Stimulated activated CD8-positive, alpha-beta memory T cell treated with anti-CD3 and anti-CD28 coated beads, Interleukin-15, amount 100 ng/mL, for 48 hours (primary cell): ENCODE measurements at regions not wholly inside any gene's neighbourhood (a gene's known extent, or its start where the extent isn't known, plus 50 kb on each side); places are given as distances from the start of the nearest gene placed in this dataset.
"Not testable (repeated sequence)": the region's sequence is repeated elsewhere in the genome, so short reads cannot be mapped to it uniquely, and the experiment has no call there.

ENCODE experiments used
- DNase-seq, 2 donors: peaks; one replicate each; pipeline ENCODE4 v3.0.0-alpha.2; 2020; ENCODE audit warnings: low read depth in 2 of 2

DNA sequence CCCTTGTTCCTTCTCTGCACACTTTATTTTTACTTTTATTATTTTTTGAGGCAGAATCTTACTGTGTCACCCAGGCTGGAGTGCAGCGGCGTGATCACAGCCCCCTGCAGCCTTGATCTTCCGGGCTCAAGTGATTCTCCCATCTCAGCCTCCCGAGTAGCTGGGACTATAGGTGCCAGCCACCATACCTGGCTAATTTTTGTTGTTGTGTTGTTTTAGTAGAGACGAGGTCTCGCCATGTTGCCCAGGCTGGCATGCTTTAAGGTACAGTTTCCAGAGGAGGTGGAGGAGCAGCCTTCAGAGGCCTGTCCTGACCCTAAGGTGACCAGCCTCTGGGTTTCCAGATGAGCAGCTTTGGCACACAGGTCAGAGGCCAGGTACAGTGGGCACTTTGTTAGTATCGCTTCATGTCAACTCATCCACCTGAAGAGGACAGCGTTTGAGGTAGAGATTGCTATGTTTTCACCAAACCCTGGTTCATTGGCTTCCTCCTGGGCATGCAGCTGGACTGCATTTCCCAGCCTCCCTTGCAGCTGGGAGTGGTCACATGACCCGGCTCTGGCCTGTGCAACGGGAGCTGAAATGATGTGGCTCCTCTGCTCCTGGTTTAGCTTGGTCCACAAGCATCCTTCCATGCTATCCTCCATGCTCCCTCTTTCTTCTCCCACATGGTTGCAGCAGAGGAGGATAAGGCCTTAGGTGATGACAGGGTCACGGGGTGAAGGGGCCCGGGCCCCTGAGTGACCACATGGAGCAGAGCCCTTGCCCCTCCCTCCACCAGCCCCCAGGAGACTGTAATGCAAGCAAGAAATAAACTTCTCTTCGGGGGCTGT, 139.3 kb upstream of the IER5L start:
- no peak for DNase-seq

- DNase-seq = no peak
Observed at GRCh38 chr9:129316281-129317030, 138.4 kb upstream of the IER5L start.

- no peak for DNase-seq
Observed at GRCh38 chr9:129313331-129313955, 135.4 kb upstream of the IER5L start.

DNA sequence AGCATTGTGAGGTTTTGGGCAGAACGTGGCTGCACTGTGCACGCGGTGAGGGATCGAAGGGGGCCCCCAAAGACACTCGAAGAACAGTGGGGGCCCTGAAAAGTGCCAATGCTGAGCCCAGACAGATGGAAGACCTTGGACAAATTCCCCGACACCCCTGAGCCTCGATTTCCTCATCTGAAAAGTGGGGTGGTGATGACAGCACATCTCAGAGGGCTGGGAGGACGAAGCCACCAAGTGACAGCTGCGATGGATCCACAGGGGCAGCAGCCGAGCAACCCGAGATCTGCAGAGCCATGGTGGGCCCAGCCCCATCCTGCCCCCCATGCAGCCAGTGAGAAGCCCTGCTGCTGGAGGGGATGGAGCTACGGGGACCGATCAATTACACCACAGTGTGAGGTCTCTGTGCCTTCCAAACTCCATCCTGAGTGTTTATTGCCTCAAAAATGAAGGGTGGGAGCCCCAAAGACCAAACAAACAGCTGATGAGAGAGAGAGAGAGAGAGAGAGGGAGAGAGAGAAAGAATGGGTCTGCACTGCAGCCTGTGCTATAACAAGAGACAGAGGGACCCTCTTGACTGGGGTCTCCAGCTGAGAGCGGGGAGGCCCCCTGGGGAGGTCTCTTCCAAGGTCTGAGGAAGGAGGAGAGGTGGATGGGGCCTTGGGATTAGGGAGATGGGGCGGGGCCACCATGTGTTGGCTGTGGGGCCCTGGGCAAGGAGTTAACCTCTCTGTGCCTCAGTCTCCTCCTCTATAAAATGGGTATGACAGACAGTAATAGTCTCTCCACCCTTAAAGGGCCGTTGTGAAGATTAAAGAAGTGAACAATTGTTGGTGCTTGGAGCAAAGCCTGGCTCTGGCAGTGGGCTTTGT, 134.4 kb upstream of the IER5L start:
- DNase-seq = no peak

DNA sequence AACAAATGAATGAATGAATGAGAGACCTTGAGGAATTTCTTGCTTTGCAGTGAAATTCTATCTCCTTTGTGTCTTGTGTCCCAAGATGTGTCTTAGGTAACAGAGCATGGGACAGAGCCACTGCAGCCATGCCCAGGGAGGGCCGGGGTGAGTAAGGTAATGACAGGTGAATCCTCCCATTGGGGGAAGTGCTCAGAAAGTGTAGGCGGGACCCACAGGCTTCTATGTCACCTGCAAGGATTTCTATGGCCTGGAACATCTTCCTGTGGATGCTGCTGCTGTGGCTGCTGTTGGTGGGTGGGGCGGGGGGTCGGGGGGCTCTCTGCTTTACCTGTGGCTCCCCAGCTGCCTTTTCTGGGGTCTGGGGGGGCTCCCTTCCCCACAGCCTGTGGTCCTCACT, 133.6 kb upstream of the IER5L start:
- no peak for DNase-seq

GRCh38 chr9:129310666-129311350, 132.7 kb upstream of the IER5L start:
- no peak for DNase-seq

DNA sequence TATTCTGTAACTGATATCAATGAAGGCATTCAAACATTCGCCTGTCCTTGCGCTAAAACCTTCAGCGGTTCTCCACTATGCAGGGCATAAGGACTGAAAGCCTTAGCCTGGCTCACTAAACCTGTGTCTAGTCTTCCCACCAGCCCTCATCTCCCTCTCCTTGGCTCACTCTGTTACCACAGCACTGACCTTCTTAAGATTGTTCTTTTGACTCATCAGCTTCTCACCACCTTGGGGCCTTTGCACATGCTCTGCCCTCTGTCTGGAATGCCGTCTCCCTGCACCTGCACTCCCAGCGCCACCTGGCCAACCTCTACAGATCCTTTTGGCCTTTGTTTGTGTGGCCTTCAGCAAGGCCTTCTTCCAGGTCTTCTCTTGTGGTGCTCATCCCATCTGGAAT, 131.8 kb upstream of the IER5L start:
- DNase-seq = no peak

DNA sequence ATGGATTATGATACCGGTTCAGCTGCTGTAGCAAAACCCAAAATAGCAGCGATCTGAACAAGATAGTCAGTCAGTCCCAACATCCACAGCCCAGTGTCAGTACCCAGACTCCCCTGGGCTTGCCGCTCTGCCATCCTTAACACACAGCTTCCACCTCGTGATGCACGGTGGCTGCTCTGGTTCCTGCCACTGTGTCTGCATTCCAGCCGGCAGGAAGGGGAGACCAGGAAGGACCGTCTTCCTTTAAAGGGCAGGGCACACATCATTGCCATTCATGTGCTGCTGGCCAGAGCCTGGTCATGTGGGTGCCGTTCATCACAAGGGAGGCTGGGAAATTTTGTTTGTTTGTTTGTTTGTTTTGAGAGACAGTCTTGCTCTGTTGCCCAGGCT, 131.0 kb upstream of the IER5L start:
- DNase-seq = no peak

DNA sequence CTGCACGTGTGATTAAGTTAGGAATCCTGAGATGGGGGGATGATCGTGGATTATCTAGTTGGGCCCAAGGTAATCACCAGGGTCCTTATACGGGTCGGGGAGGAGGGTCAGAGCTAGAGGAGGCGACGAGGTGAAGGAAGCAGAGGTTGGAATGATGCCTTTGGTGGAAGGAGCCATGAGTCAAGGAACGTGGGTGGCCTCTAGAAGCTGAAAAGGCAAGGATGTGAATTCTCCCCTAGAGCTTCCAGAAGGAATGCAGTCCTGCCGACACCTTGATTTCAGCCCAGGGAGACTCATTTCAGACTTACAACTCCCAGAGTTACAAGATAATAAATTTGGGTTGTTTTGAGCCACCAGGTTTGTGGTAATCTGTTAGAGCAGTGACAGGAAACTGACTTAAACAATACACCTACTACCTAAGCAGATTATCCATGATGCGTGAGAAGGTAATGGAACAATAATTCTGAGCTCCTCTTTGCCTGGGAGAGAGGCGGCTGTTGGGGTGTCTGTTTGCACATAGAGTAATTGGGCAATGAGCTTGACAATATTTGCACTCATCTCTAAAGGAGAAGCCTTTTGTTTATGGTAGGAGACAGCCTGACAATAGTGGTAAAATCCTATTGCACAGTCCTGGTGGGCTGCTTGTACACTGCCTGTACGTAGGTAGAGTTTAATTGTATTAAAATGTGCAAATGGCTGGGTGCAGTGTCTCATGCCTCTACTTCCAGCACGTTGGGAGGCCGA, 129.3 kb upstream of the IER5L start:
- no peak for DNase-seq

DNA sequence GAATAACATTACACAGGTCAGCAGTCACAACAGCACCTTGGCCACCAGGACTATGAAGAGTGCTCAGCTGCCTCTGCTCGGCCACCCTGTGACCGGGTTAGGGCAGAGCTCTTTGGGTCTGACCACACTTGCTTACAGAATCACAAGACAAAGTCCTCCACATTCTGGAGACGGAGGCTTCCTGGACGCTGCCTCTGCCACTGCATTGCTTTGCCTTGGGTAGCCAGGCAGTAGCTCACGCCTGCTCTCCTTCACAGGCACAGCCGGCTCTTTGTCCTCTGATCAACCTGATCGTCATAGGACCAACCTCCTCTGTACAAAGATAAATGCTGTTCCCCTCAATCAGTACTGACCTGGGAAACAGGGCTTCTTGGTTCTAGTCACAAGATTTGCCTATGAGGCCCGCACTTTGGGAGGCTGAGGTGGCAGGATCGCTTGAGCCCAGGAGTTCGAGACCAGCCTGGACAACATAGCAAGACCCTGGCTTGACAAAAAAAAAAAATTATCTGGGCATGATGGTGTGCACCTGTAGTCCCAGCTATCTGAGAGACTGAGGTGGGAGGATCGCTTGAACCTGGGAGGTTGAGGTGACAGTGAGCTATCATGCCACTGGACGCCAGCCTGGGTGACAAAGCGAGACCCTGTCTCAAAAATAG, 128.4 kb upstream of the IER5L start:
- no peak for DNase-seq

DNA sequence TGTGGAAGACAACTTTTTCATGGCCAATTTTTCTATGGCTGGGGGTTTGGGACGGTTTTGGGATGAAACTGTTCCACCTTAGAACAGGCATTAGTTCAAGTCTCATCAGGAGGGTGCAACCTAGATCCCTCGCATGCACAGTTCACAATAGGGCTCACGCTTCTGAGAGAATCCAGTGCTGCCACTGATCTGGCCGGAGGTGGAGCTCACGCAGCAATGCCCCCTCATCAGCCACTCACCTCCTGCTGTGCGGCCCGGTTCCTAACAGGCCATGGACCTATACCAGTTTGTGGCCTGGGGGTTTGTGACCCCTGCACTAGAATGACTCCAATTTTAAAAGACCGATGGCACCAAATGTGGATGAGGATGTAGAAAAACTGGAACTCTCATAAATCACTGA, 127.2 kb upstream of the IER5L start:
- DNase-seq = no peak

DNA sequence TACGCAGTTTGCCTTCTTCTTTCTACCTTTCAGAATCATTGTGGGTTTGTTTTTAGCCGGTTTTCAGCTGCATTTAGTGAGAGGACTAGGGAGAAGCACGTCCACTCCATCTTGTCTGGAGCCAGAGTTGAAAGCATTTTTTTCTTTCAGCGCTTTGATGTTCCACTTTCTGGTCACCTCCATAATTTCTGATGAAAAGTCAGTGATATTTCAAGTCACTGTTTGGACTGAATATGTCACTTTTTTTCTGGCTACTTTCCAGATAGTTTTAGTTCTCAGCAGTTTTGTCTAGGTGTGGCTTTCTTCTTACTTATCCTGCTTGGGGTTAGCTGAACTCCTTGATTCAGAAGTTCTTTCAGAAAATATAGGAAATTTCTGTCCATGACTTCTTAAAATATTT, 123.9 kb upstream of the IER5L start:
- DNase-seq = no peak

DNA sequence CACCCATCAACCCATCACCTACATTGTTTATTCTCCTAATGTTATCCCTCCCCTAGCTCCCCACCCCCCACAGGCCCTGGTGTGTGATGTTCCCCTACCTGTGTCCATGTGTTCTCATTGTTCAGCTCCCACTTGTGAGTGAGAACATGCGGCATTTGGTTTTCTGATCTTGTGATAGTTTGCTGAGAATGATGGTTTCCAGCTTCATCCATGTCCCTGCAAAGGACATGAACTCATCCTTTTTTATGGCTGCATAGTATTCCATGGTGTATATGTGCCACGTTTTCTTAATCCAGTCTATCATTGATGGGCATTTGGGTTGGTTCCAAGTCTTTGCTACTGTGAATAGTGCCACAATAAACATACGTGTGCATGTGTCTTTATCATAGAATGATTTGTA, 118.1 kb upstream of the IER5L start:
- not testable (repeated sequence) for DNase-seq

DNA sequence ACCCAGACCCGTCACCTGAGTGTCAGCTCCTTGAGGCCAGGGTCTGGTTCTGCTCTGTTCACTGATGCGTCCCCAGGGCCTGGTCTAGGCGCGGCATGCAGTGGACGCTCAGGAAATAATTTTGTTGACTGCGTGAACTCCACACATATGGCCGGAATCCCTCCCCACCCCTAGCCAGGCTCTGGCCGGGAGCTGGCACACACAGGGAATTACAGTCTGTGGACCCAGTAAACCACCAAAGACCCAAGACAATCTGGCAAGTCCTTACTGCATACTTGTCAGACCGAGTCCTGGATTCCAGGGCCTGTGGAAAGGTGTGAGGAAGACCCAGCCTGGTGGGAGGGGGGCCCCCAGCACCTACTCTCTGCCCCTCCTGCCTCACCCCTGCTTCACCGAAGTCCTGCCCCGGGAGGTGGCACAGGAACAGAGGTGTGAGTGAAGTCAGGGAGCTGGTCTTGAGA, 113.0 kb upstream of the IER5L start:
- no peak for DNase-seq

DNA sequence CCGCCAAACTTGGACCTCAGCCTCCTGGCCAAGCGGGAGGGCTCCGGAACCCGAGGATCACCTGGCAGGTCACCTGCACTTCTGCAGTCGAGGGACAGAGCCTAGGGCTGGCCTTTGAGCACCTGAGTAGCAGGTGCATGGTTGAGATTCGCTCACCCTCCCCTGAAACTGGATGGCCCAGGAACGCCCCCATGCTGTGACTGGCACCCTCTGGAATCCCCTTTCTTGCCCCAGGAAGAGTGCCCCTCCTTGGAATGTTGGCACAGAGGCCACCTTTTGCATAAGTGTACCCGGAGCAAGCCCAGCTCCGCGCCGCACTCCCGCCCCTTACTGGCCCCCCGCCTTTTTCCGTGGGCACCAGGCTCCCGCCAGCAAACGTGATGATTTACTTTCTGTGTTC, 112.5 kb upstream of the IER5L start:
- no peak for DNase-seq

DNA sequence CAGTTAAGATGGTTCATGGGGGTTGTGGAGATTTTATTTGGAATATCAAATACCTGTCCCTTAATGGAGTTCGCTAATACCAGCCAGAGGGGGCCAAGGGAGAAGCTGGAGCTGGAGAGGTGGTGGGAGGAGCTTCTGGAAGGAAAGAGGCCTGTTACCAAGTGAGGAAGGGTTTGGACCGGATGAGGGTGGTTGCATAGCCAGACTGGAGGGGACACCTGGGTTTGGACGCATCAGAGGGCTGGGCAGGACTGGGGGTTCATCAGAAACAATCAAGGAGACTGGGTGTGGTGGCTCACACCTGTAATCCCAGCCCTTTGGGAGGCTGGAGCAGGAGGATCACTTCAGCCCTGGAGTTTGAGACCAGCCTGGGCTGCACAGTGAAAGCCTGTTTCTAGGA, 111.8 kb upstream of the IER5L start:
- no peak for DNase-seq

DNA sequence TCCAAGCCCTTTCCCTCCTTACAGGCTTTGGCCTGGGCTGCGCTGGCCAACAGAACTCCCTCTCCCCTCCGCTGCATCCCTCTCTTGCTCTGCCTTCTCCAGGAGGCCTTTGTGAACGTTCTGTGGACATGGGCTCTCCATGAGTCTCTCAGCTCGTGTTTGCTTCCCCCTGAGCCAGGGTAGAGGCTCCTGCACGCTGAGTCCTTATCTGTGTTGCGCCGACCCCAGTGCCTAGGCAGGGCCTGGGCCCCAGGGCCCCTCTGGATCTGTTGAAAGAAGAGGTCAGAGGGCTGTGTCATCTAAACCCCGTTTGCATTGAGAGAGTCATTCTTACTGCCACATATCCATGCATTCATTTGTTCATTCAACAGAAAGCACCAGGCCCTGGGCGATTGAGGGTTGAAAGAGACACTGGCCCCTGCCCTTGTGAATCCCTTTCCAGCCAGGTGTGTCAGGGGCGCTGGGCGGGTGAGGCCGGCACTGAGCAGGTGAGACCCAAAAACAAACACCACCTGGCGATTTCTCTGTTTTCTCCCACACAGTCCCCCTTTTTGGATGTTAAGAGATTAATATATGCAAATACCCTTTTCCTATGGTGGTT, 111.2 kb upstream of the IER5L start:
- DNase-seq = no peak

DNA sequence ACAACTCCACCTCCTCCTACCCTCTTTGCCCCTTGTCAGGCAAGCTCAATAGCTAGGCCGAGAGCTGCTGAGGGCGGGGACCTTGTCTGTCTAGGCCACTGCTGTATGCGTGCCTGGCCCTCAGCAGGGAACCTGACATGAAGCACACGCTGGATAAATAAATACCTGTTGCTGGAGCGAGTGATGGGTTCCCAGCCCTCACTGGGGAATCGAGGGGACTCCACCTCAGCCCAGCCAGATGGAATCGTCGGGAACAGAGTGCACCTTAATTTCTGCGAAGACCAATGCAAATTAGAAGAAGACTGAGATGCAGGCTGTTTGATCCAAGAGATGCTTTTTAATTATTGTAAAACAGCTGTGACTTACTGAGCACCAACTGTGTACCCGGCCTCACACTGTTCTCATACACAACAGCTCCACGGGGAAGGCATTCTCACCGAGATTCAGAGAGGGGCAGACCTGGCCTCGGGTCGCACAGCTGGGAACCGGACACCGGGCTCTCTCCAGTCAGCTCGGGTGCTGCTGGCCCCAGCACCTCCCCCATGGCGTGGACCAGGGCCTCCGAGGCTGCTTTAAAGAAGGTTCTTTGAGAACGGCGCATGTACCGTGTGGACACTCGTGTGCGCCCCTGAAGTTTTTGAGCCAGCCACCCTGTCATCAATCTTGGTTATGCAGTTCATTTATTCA, 109.7 kb upstream of the IER5L start:
- no peak for DNase-seq
